Stomach (tissue), 4 donors: ENCODE measurements at regions not wholly inside any gene's neighbourhood (a gene's known extent, or its start where the extent isn't known, plus 50 kb on each side); places are given as distances from the start of the nearest gene placed in this dataset.

ENCODE experiments used
- EP300 ChIP-seq: sonication (generic); formaldehyde crosslinking; IDR thresholded peaks from one replicate; pipeline ENCODE4 v1.6.1; 2017; ENCODE audit warnings: antibody characterized with exemption
- POLR2A ChIP-seq, 4 donors: fragments of 450-650 bp; IDR thresholded peaks; one replicate each; pipeline ENCODE4 v1.6.1; 2016; ENCODE audit warnings: antibody characterized with exemption in 4 of 4, control low read depth in 2 of 4, mild to moderate bottlenecking in 1 of 4, moderate library complexity in 1 of 4
- POLR2AphosphoS5 ChIP-seq, 3 donors: sonication (generic); formaldehyde crosslinking; IDR thresholded peaks; one replicate each; pipeline ENCODE4 v1.6.1; 2016; ENCODE audit warnings: antibody characterized with exemption in 3 of 3
- TF ChIP-seq, protein P1 (sequence below), 7 experiments: fragments of 450-650 bp in 4 of 7; fragments of 200-600 bp in 3 of 7; sonication (generic) in 3 of 7; IDR thresholded peaks; one replicate each; pipeline ENCODE4 v1.5.1; 2016 to 2019; ENCODE audit warnings: antibody characterized with exemption in 7 of 7, control low read depth in 2 of 7, mild to moderate bottlenecking in 1 of 7

DNA sequence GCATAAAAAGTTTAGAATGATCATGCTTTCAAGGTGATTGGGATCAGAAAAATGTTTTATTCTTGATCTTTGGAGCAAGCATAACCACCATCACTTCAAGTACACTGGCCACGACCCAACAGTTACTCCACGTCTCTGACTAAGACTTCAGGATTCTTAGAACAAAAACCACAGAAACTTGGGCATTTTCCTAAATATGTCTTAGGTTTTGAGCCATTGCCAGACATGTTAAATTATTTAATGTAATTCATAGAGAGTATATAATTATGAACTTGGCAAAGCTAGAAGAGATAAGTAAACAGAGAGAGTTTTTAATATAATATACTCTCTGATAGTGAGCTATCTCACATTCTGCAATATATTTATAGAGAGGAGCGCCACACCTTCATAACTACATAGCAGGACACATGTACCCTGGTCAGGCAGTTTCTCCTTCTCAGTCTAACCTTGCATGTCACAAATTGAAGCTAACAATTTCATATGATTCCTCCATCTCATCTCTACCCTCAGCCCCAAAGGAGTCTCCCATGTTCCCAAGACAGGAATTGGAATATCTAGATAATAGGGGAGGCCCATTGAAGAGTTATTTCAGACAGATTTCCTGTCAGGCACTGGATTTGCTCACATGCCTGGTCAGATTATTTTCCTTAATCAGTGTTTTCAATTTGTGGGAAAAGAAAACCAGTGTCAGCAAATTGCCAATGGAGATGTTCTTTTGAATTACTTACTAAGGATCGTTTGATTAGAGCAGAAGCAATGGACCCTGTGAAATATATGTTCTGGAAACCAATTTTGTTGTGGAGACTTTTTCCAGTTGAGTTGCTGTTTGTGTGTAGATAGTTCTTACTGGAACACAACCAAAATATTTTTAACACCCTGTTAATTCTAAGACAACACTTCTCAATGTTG, 61.7 kb upstream of the GUCY1A1 start:
- TF ChIP-seq, protein P1, sequence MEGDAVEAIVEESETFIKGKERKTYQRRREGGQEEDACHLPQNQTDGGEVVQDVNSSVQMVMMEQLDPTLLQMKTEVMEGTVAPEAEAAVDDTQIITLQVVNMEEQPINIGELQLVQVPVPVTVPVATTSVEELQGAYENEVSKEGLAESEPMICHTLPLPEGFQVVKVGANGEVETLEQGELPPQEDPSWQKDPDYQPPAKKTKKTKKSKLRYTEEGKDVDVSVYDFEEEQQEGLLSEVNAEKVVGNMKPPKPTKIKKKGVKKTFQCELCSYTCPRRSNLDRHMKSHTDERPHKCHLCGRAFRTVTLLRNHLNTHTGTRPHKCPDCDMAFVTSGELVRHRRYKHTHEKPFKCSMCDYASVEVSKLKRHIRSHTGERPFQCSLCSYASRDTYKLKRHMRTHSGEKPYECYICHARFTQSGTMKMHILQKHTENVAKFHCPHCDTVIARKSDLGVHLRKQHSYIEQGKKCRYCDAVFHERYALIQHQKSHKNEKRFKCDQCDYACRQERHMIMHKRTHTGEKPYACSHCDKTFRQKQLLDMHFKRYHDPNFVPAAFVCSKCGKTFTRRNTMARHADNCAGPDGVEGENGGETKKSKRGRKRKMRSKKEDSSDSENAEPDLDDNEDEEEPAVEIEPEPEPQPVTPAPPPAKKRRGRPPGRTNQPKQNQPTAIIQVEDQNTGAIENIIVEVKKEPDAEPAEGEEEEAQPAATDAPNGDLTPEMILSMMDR (IDR thresholded peaks at IDR 0.05), result no peak
- TF ChIP-seq POLR2AphosphoS5 (IDR thresholded peaks at IDR 0.05) (no peak), EP300 (no peak), POLR2A (IDR thresholded peaks at IDR 0.05) (no peak)
